ENCODE measurements at regions not wholly inside any gene's neighbourhood (a gene's known extent, or its start where the extent isn't known, plus 50 kb on each side); places are given as distances from the start of the nearest gene placed in this dataset.

DNA sequence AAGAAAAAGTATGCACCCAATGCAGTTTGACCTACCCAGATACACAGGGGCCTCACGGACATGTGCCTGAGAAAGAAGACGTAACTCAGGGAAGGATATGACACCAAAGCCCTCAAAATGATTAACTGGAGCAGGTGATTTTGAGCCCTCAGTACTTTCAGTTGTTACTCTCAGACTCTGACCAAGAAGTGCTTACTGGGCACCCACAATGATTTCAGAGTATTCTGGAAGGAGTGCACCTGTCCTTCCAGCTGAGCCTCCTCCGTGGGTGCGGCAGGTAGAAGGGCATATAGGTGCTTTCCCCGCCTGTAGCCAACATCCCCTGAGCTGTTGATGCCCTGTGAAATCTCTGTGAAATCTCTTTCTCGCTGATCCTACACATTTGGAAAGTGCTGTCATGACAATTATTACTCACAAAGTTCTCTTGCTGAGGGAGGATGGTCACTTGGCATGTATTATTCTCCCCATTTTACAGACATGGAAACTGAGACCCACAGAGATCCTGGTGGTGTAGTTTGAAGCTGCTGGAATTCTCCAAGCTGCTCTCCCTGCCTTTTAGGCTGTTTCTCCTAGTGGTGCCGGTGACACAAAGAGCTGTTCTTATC lies 154.3 kb upstream of the CCND2 start (continued):
- TF ChIP-seq, protein P1, sequence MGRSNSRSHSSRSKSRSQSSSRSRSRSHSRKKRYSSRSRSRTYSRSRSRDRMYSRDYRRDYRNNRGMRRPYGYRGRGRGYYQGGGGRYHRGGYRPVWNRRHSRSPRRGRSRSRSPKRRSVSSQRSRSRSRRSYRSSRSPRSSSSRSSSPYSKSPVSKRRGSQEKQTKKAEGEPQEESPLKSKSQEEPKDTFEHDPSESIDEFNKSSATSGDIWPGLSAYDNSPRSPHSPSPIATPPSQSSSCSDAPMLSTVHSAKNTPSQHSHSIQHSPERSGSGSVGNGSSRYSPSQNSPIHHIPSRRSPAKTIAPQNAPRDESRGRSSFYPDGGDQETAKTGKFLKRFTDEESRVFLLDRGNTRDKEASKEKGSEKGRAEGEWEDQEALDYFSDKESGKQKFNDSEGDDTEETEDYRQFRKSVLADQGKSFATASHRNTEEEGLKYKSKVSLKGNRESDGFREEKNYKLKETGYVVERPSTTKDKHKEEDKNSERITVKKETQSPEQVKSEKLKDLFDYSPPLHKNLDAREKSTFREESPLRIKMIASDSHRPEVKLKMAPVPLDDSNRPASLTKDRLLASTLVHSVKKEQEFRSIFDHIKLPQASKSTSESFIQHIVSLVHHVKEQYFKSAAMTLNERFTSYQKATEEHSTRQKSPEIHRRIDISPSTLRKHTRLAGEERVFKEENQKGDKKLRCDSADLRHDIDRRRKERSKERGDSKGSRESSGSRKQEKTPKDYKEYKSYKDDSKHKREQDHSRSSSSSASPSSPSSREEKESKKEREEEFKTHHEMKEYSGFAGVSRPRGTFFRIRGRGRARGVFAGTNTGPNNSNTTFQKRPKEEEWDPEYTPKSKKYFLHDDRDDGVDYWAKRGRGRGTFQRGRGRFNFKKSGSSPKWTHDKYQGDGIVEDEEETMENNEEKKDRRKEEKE (IDR thresholded peaks at IDR 0.05), result no peak
- TF ChIP-seq CBX3 (IDR thresholded peaks at IDR 0.05; ENCODE audit: borderline replicate concordance, low read depth), result no peak
- no peak for TF ChIP-seq TARDBP (IDR thresholded peaks at IDR 0.05; ENCODE audit: borderline replicate concordance)
- TF ChIP-seq SREBF1 (IDR thresholded peaks at IDR 0.05; ENCODE audit: low read length), result no peak
- TF ChIP-seq CBFB (IDR thresholded peaks at IDR 0.05; ENCODE audit: low read depth), result peak; percentile 63
- TF ChIP-seq KDM1A (IDR thresholded peaks at IDR 0.05; ENCODE audit: borderline replicate concordance), result no peak
- TF ChIP-seq, protein P2, sequence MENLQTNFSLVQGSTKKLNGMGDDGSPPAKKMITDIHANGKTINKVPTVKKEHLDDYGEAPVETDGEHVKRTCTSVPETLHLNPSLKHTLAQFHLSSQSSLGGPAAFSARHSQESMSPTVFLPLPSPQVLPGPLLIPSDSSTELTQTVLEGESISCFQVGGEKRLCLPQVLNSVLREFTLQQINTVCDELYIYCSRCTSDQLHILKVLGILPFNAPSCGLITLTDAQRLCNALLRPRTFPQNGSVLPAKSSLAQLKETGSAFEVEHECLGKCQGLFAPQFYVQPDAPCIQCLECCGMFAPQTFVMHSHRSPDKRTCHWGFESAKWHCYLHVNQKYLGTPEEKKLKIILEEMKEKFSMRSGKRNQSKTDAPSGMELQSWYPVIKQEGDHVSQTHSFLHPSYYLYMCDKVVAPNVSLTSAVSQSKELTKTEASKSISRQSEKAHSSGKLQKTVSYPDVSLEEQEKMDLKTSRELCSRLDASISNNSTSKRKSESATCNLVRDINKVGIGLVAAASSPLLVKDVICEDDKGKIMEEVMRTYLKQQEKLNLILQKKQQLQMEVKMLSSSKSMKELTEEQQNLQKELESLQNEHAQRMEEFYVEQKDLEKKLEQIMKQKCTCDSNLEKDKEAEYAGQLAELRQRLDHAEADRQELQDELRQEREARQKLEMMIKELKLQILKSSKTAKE (IDR thresholded peaks at IDR 0.05; ENCODE audit: low read depth, poor library complexity, severe bottlenecking), result peak; percentile 88
- TF ChIP-seq MYC (IDR thresholded peaks at IDR 0.05; ENCODE audit: insufficient read depth, insufficient read length, insufficient replicate concordance, low read length, severe bottlenecking), result no peak
- peak; percentile 65; the same call in 1 of the 2 replicates for TF ChIP-seq MXI1 (IDR thresholded peaks at IDR 0.05; ENCODE audit: low read depth, low read length)
- TF ChIP-seq YBX1 (IDR thresholded peaks at IDR 0.05), result no peak
- TF ChIP-seq ZNF207 (IDR thresholded peaks at IDR 0.05; ENCODE audit: borderline replicate concordance), result no peak
- TF ChIP-seq MYB (IDR thresholded peaks at IDR 0.05; ENCODE audit: borderline replicate concordance, low read depth, low read length), result 0 out of 2 replicates have a peak, but pooled peaks have one; percentile 62
- TF ChIP-seq HDAC2 (IDR thresholded peaks at IDR 0.05), result no peak
- no peak for TF ChIP-seq NFXL1 (IDR thresholded peaks at IDR 0.05; ENCODE audit: borderline replicate concordance)
- peak; percentile 95 for TF ChIP-seq NFIC (IDR thresholded peaks at IDR 0.05; ENCODE audit: low read depth, low read length)
- peak; percentile 42; the same call in 1 of the 2 replicates for TF ChIP-seq POLR2AphosphoS5 (IDR thresholded peaks at IDR 0.05; ENCODE audit: low read length)
- TF ChIP-seq, protein P3, sequence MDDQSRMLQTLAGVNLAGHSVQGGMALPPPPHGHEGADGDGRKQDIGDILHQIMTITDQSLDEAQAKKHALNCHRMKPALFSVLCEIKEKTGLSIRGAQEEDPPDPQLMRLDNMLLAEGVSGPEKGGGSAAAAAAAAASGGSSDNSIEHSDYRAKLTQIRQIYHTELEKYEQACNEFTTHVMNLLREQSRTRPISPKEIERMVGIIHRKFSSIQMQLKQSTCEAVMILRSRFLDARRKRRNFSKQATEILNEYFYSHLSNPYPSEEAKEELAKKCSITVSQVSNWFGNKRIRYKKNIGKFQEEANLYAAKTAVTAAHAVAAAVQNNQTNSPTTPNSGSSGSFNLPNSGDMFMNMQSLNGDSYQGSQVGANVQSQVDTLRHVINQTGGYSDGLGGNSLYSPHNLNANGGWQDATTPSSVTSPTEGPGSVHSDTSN (IDR thresholded peaks at IDR 0.05; ENCODE audit: insufficient replicate concordance, low read depth, low read length), result peak; percentile 80
- peak; percentile 72 for TF ChIP-seq MEF2B (IDR thresholded peaks at IDR 0.05; ENCODE audit: partially characterized antibody, poor library complexity, severe bottlenecking)
- 0 out of 2 replicates have a peak, but pooled peaks have one; percentile 1 for TF ChIP-seq NR2C1 (IDR thresholded peaks at IDR 0.05)
- TF ChIP-seq, protein P4, sequence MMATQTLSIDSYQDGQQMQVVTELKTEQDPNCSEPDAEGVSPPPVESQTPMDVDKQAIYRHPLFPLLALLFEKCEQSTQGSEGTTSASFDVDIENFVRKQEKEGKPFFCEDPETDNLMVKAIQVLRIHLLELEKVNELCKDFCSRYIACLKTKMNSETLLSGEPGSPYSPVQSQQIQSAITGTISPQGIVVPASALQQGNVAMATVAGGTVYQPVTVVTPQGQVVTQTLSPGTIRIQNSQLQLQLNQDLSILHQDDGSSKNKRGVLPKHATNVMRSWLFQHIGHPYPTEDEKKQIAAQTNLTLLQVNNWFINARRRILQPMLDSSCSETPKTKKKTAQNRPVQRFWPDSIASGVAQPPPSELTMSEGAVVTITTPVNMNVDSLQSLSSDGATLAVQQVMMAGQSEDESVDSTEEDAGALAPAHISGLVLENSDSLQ (IDR thresholded peaks at IDR 0.05), result peak; percentile 59
- TF ChIP-seq SUPT20H (IDR thresholded peaks at IDR 0.05; ENCODE audit: borderline replicate concordance, control insufficient read depth, low read depth, low read length), result no peak
- no peak for TF ChIP-seq KAT2A (conservative IDR thresholded peaks at IDR 0.05; ENCODE audit: control insufficient read depth, low read depth, low read length)
- TF ChIP-seq BRCA1 (IDR thresholded peaks at IDR 0.05; ENCODE audit: low read depth, low read length), result no peak
- TF ChIP-seq, protein P5, sequence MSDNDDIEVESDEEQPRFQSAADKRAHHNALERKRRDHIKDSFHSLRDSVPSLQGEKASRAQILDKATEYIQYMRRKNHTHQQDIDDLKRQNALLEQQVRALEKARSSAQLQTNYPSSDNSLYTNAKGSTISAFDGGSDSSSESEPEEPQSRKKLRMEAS (IDR thresholded peaks at IDR 0.05; ENCODE audit: low read depth, low read length), result peak; percentile 71; the same call in 1 of the 2 replicates
